DND-41 (cell line): ENCODE measurements at regions not wholly inside any gene's neighbourhood (a gene's known extent, or its start where the extent isn't known, plus 50 kb on each side); places are given as distances from the start of the nearest gene placed in this dataset.

Source experiments
- EZH2 ChIP-seq: IDR thresholded peaks from 3 replicates; pipeline ENCODE4 v1.6.1; 2012; ENCODE audit warnings: borderline replicate concordance, low read depth, mild to moderate bottlenecking, moderate library complexity, low read length, inconsistent platforms; ENCODE audit not compliant: severe bottlenecking
- TF ChIP-seq, protein P1 (sequence below): IDR thresholded peaks from 2 replicates; pipeline ENCODE4 v1.5.1; 2012; ENCODE audit warnings: borderline replicate concordance, low read length, moderate library complexity, mild to moderate bottlenecking; ENCODE audit not compliant: poor library complexity, severe bottlenecking; ENCODE audit errors: extremely low read depth

- TF ChIP-seq, protein P1, sequence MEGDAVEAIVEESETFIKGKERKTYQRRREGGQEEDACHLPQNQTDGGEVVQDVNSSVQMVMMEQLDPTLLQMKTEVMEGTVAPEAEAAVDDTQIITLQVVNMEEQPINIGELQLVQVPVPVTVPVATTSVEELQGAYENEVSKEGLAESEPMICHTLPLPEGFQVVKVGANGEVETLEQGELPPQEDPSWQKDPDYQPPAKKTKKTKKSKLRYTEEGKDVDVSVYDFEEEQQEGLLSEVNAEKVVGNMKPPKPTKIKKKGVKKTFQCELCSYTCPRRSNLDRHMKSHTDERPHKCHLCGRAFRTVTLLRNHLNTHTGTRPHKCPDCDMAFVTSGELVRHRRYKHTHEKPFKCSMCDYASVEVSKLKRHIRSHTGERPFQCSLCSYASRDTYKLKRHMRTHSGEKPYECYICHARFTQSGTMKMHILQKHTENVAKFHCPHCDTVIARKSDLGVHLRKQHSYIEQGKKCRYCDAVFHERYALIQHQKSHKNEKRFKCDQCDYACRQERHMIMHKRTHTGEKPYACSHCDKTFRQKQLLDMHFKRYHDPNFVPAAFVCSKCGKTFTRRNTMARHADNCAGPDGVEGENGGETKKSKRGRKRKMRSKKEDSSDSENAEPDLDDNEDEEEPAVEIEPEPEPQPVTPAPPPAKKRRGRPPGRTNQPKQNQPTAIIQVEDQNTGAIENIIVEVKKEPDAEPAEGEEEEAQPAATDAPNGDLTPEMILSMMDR: no peak
- no peak for TF ChIP-seq EZH2
Observed at GRCh38 chr1:101308935-101309333, 72.1 kb downstream of the S1PR1 start.
